ENCODE measurements at regions not wholly inside any gene's neighbourhood (a gene's known extent, or its start where the extent isn't known, plus 50 kb on each side); places are given as distances from the start of the nearest gene placed in this dataset.
A peak's percentile ranks its signal among the peaks of the same experiment; 100 is the strongest.

GRCh38 chr19:31963746-31964145 lies 381.7 kb upstream of the ZNF507 start:
- Histone ChIP-seq H3K36me3 (replicated peaks; ENCODE audit: insufficient read depth, low read depth) (no peaks in the 10 kb centered on the region), H3K4me3 (no peak overlapping the region), H4K20me1 (ENCODE audit: insufficient read depth, poor library complexity, severe bottlenecking) (no peaks in the 10 kb centered on the region), H3K79me2 (no peaks in the 10 kb centered on the region), H3K4me2 (no peak overlapping the region), H3K4me1 (ENCODE audit: insufficient read depth) (peaks cover 18% of the 10 kb centered on the region), H2AFZ (no peak overlapping the region), H3K9me3 (ENCODE audit: low read depth) (no peaks in the 10 kb centered on the region), H3K9me2 (replicated peaks; ENCODE audit: insufficient read depth) (no peaks in the 10 kb centered on the region), H3K27ac (no peak overlapping the region), H3K27me3 (no peaks in the 10 kb centered on the region)
- DNase-seq (ENCODE audit: low spot score) = no peak
- 97% methylated on average over 4 of the region's 4 CpGs for WGBS (ENCODE audit: low lambda C conversion rate, missing lambda C conversion rate)
- TF ChIP-seq CTCF (IDR thresholded peaks at IDR 0.05; ENCODE audit: poor library complexity) (no peak), EZH2 (IDR thresholded peaks at IDR 0.05; ENCODE audit: borderline replicate concordance) (no peak), EZH2phosphoT487 (IDR thresholded peaks at IDR 0.05; ENCODE audit: low read depth, severe bottlenecking, unreplicated experiment) (no peak)

- DNase-seq (ENCODE audit: low spot score) = no peak
- Histone ChIP-seq H3K36me3 (replicated peaks; ENCODE audit: insufficient read depth, low read depth) (no peaks in the 10 kb centered on the region), H2AFZ (no peak overlapping the region), H3K9me3 (ENCODE audit: low read depth) (no peaks in the 10 kb centered on the region), H3K4me1 (ENCODE audit: insufficient read depth) (peaks cover 4% of the 10 kb centered on the region), H3K27me3 (no peaks in the 10 kb centered on the region), H3K4me2 (no peak overlapping the region), H3K4me3 (no peak overlapping the region), H3K9me2 (replicated peaks; ENCODE audit: insufficient read depth) (no peaks in the 10 kb centered on the region), H3K27ac (no peak overlapping the region), H3K79me2 (no peaks in the 10 kb centered on the region), H4K20me1 (ENCODE audit: insufficient read depth, poor library complexity, severe bottlenecking) (no peaks in the 10 kb centered on the region)
- TF ChIP-seq EZH2phosphoT487 (IDR thresholded peaks at IDR 0.05; ENCODE audit: low read depth, severe bottlenecking, unreplicated experiment) (no peak), CTCF (IDR thresholded peaks at IDR 0.05; ENCODE audit: poor library complexity) (no peak), EZH2 (IDR thresholded peaks at IDR 0.05; ENCODE audit: borderline replicate concordance) (no peak)
- 73% methylated on average over 5 of the region's 5 CpGs for WGBS (ENCODE audit: low lambda C conversion rate, missing lambda C conversion rate)
Observed at GRCh38 chr19:31969016-31969415, 376.4 kb upstream of the ZNF507 start.

- Histone ChIP-seq H3K27ac (no peak overlapping the region), H3K79me2 (no peaks in the 10 kb centered on the region), H2AFZ (no peak overlapping the region), H3K9me3 (ENCODE audit: low read depth) (no peaks in the 10 kb centered on the region), H3K27me3 (no peaks in the 10 kb centered on the region), H4K20me1 (ENCODE audit: insufficient read depth, poor library complexity, severe bottlenecking) (no peaks in the 10 kb centered on the region), H3K4me3 (no peak overlapping the region), H3K4me2 (no peak overlapping the region), H3K9me2 (replicated peaks; ENCODE audit: insufficient read depth) (no peaks in the 10 kb centered on the region), H3K36me3 (replicated peaks; ENCODE audit: insufficient read depth, low read depth) (no peaks in the 10 kb centered on the region), H3K4me1 (ENCODE audit: insufficient read depth) (peaks cover 4% of the 10 kb centered on the region)
- 34% methylated on average over 2 of the region's 2 CpGs for WGBS (ENCODE audit: low lambda C conversion rate, missing lambda C conversion rate)
- TF ChIP-seq EZH2phosphoT487 (IDR thresholded peaks at IDR 0.05; ENCODE audit: low read depth, severe bottlenecking, unreplicated experiment) (no peak), EZH2 (IDR thresholded peaks at IDR 0.05; ENCODE audit: borderline replicate concordance) (no peak), CTCF (IDR thresholded peaks at IDR 0.05; ENCODE audit: poor library complexity) (no peak)
- peak; percentile 13 for DNase-seq (ENCODE audit: low spot score)
Observed at GRCh38 chr19:31970027-31970461, 375.4 kb upstream of the ZNF507 start.

- Histone ChIP-seq H4K20me1 (ENCODE audit: insufficient read depth, poor library complexity, severe bottlenecking) (no peaks in the 10 kb centered on the region), H3K4me2 (no peak overlapping the region), H3K79me2 (no peaks in the 10 kb centered on the region), H3K4me3 (no peak overlapping the region), H3K36me3 (replicated peaks; ENCODE audit: insufficient read depth, low read depth) (no peaks in the 10 kb centered on the region), H3K4me1 (ENCODE audit: insufficient read depth) (peaks cover 2% of the 10 kb centered on the region), H2AFZ (no peak overlapping the region), H3K9me2 (replicated peaks; ENCODE audit: insufficient read depth) (no peaks in the 10 kb centered on the region), H3K27me3 (no peaks in the 10 kb centered on the region), H3K9me3 (ENCODE audit: low read depth) (no peaks in the 10 kb centered on the region), H3K27ac (no peak overlapping the region)
- DNase-seq (ENCODE audit: low spot score) = no peak
- WGBS (ENCODE audit: low lambda C conversion rate, missing lambda C conversion rate) = 97% methylated on average over 4 of the region's 4 CpGs
- TF ChIP-seq CTCF (IDR thresholded peaks at IDR 0.05; ENCODE audit: poor library complexity) (no peak), EZH2 (IDR thresholded peaks at IDR 0.05; ENCODE audit: borderline replicate concordance) (no peak), EZH2phosphoT487 (IDR thresholded peaks at IDR 0.05; ENCODE audit: low read depth, severe bottlenecking, unreplicated experiment) (no peak)
Observed at GRCh38 chr19:31974290-31974689, 371.1 kb upstream of the ZNF507 start.
